ENCODE measurements at regions not wholly inside any gene's neighbourhood (a gene's known extent, or its start where the extent isn't known, plus 50 kb on each side); places are given as distances from the start of the nearest gene placed in this dataset.

- no peaks in the 10 kb centered on the region for H3K9me3 Mint-ChIP-seq (ENCODE audit: unreplicated experiment)
- DNase-seq = no peak
- peaks cover 7% of the 10 kb centered on the region for H3K4me1 Mint-ChIP-seq (ENCODE audit: low read depth, unreplicated experiment)
- TF ChIP-seq, protein P1, sequence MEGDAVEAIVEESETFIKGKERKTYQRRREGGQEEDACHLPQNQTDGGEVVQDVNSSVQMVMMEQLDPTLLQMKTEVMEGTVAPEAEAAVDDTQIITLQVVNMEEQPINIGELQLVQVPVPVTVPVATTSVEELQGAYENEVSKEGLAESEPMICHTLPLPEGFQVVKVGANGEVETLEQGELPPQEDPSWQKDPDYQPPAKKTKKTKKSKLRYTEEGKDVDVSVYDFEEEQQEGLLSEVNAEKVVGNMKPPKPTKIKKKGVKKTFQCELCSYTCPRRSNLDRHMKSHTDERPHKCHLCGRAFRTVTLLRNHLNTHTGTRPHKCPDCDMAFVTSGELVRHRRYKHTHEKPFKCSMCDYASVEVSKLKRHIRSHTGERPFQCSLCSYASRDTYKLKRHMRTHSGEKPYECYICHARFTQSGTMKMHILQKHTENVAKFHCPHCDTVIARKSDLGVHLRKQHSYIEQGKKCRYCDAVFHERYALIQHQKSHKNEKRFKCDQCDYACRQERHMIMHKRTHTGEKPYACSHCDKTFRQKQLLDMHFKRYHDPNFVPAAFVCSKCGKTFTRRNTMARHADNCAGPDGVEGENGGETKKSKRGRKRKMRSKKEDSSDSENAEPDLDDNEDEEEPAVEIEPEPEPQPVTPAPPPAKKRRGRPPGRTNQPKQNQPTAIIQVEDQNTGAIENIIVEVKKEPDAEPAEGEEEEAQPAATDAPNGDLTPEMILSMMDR (IDR thresholded peaks at IDR 0.05; ENCODE audit: partially characterized antibody, unreplicated experiment) = no peak
- H3K4me3 Mint-ChIP-seq (ENCODE audit: unreplicated experiment) = no peak overlapping the region
- no peaks in the 10 kb centered on the region for H3K36me3 Mint-ChIP-seq (ENCODE audit: unreplicated experiment)
- no peak overlapping the region for H3K27ac Mint-ChIP-seq (ENCODE audit: unreplicated experiment)
- no peaks in the 10 kb centered on the region for H3K27me3 Mint-ChIP-seq (ENCODE audit: unreplicated experiment)
Measured at GRCh38 chr4:20383283-20383682, 131.6 kb downstream of the SLIT2 start.

- Mint-ChIP-seq H3K27me3 (ENCODE audit: unreplicated experiment) (no peaks in the 10 kb centered on the region), H3K4me1 (ENCODE audit: low read depth, unreplicated experiment) (peaks cover 7% of the 10 kb centered on the region), H3K4me3 (ENCODE audit: unreplicated experiment) (no peak overlapping the region), H3K36me3 (ENCODE audit: unreplicated experiment) (no peaks in the 10 kb centered on the region), H3K27ac (ENCODE audit: unreplicated experiment) (no peak overlapping the region), H3K9me3 (ENCODE audit: unreplicated experiment) (no peaks in the 10 kb centered on the region)
- DNase-seq = no peak
- TF ChIP-seq, protein P1 (IDR thresholded peaks at IDR 0.05; ENCODE audit: partially characterized antibody, unreplicated experiment) = no peak
Measured at GRCh38 chr4:20383969-20384368, 132.3 kb downstream of the SLIT2 start.

DNA sequence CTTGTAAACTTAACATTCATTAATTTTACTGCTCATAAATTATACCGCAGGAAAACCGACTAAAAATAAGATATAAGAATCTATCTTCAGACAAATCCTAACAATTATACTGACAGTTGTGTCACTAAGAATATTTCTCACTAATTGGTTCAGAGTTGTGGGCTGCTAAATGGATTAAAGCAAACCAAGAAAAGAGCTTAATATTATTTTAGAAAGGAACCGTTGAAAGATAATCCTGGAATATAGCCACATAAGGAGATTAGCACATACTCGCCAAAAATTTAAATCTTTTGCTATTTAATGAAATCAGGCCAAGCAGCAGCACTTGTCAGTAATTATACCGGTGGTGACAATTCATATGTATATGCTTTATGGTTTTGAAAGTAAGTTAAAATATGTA is 132.8 kb downstream of the SLIT2 start:
- H3K27me3 Mint-ChIP-seq (ENCODE audit: unreplicated experiment) = no peaks in the 10 kb centered on the region
- TF ChIP-seq, protein P1 (IDR thresholded peaks at IDR 0.05; ENCODE audit: partially characterized antibody, unreplicated experiment) = no peak
- DNase-seq = no peak
- H3K9me3 Mint-ChIP-seq (ENCODE audit: unreplicated experiment) = no peaks in the 10 kb centered on the region
- H3K4me3 Mint-ChIP-seq (ENCODE audit: unreplicated experiment) = no peak overlapping the region
- H3K36me3 Mint-ChIP-seq (ENCODE audit: unreplicated experiment) = no peaks in the 10 kb centered on the region
- H3K4me1 Mint-ChIP-seq (ENCODE audit: low read depth, unreplicated experiment) = peaks cover 7% of the 10 kb centered on the region
- H3K27ac Mint-ChIP-seq (ENCODE audit: unreplicated experiment) = no peak overlapping the region

- DNase-seq = no peak
- TF ChIP-seq, protein P1 (IDR thresholded peaks at IDR 0.05; ENCODE audit: partially characterized antibody, unreplicated experiment) = no peak
- no peak overlapping the region for H3K27ac Mint-ChIP-seq (ENCODE audit: unreplicated experiment)
- peaks cover 7% of the 10 kb centered on the region for H3K4me1 Mint-ChIP-seq (ENCODE audit: low read depth, unreplicated experiment)
- H3K4me3 Mint-ChIP-seq (ENCODE audit: unreplicated experiment) = no peak overlapping the region
- no peaks in the 10 kb centered on the region for H3K27me3 Mint-ChIP-seq (ENCODE audit: unreplicated experiment)
- no peaks in the 10 kb centered on the region for H3K9me3 Mint-ChIP-seq (ENCODE audit: unreplicated experiment)
- no peaks in the 10 kb centered on the region for H3K36me3 Mint-ChIP-seq (ENCODE audit: unreplicated experiment)
Measured at GRCh38 chr4:20386001-20386740, 134.5 kb downstream of the SLIT2 start.

- Mint-ChIP-seq H3K36me3 (ENCODE audit: unreplicated experiment) (no peaks in the 10 kb centered on the region), H3K27me3 (ENCODE audit: unreplicated experiment) (no peaks in the 10 kb centered on the region), H3K9me3 (ENCODE audit: unreplicated experiment) (no peaks in the 10 kb centered on the region), H3K27ac (ENCODE audit: unreplicated experiment) (no peak overlapping the region), H3K4me3 (ENCODE audit: unreplicated experiment) (no peak overlapping the region), H3K4me1 (ENCODE audit: low read depth, unreplicated experiment) (peaks cover 7% of the 10 kb centered on the region)
- TF ChIP-seq, protein P1 (IDR thresholded peaks at IDR 0.05; ENCODE audit: partially characterized antibody, unreplicated experiment) = no peak
- no peak for DNase-seq
Measured at GRCh38 chr4:20386906-20387305, 135.2 kb downstream of the SLIT2 start.

Data from glutamatergic neuron (in vitro differentiated cells).